GM18517 (cell line): ENCODE measurements at regions not wholly inside any gene's neighbourhood (a gene's known extent, or its start where the extent isn't known, plus 50 kb on each side); places are given as distances from the start of the nearest gene placed in this dataset.

ENCODE experiments used
- ATAC-seq: cut with Tn5 transposase; IDR thresholded peaks from one replicate; pipeline ENCODE4 v1.9.1; 2021; ENCODE audit warnings: mild to moderate bottlenecking, moderate library complexity; ENCODE audit not compliant: unreplicated experiment

DNA sequence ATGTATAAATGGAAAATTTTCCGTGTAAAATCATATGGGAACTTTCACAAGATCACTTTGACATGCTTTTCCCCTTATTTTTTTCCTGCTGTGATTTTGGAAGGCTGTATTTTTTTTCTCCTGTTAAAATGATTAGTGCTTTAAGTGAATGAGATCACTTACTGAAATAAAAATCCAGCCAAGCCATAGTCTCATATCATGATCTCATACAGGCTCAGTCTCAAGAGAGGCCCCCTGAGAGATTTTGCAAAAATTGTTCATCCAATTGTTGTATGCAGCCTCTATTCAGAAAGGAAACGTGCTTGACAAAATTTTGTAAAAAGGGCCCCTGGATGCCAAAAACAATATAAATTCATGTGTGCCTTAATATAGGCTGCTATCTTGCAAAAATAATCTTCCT is 528.2 kb downstream of the HDGFL1 start:
- ATAC-seq, result no peak

DNA sequence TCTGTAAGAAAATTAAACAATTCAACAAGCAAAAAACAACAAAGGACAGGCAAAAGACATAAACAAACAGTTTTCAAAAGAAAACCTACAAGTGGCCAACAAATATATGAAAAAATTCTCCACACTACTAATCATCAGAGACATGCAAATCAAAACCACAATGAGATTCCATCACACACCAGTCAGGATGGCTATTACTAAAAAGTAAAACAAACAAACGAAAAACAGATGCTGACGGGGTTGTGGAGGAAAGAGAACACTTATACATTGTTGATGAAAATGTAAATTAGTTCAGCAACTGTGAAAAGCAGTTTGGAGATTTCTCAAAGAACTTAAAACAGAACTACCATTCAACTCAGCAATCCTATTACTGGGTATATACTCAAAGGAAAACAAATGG is 537.6 kb downstream of the HDGFL1 start:
- no peak for ATAC-seq

DNA sequence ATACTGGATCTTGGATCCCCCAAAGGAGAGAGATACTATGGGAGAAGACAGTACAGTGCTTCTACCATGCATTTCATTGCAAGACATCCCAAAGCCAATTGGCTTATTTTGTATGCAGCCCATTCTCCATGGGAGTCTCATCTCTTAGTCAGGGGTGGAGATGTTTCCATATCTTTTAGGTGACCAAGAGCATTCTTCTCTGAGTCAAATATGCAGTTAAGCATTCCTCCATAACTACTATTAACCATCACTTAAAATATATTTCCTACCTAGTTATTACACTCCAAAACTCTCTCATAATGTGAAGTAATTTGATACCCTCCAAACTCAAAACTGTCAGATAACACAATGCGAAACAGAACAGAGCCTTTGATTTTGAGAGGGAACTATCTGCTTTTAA is 542.6 kb downstream of the HDGFL1 start:
- no peak for ATAC-seq

DNA sequence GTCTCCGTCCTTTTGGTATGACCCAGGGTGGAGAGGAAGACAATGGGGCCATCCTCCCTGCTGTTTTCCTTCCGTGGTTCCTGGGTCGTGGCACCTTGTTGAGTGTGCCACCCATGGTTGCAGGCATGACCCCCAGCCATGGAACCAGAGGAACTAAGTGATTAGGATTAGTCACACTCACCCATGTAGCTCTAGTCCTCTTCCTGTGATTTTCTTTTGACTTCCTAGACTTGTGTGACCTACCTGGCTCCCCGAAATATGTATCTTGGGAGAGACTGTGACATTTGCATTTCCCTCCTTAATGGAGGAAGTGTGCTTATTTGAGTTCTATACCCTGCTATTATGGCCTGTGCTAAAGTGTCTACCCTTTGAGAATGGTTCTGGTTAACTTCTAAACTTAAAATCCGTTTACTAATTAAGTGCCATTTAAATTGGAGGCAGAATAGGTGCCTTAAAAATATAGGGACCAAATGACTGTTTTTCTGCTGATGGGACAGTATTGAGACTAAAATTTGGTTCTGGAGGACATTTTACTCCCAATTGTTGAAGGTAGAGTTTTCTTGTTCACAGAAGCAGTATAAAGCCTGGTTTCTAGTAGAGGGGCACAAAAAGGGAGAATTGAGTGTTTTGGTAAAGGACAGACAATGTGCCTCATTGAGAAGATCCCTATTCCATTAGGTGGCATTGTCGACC is 545.6 kb downstream of the HDGFL1 start:
- ATAC-seq, result no peak

DNA sequence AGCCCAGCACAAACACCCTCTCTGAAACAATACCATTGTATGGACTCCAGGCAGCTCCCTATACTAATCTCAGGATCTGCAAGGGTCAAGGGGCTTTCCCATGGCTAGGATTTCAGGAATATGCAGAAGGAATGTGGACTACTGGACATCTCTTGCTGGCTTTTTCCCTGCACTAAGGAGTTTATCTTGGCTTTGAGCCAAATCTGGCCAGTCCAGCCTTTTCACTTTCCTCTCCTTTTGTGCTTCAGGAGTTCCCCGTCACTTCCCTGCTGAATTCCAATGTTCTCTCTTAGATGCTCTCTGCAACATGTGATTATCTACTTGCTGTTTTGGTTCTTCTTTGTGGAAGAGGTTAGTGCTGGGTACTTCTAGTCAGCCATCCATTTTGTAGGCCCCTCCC is 568.2 kb downstream of the HDGFL1 start:
- no peak for ATAC-seq

DNA sequence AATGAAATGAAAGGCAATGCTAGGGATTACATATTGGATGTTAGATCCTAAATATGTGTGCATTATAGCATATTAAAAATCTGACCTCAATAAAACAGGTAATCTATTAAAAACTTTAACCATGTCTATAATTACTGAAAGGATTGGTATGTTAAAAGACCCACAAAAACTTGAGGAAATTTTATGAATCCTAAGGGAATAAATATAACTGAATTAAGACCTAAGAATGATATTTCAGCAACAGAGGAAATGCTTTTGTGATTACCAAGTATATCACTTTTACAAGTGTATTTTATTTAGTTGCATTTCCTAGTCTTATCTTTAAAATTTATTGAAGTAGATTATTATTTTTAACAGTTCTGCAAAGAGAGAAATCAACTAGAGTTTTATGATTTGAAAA is 571.5 kb downstream of the HDGFL1 start:
- no peak for ATAC-seq

DNA sequence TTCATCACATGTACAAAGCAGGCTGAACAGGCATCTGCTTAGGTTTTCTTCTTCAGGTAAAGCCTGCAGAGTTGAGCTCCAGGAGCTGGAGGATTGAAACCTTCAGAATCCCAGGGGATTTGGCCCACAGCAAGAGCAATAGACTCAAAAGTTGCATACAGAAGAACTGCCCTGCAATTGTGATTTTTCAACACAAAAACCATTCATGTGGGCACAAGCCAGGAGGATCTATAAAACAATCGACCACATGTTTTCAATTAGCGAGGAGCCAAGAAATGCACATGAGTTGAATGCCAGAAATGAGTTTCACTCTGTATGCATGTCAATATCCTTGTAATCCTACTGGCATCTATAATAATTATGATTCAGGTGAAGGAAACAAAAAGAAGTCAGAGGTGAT is 576.4 kb downstream of the HDGFL1 start:
- no peak for ATAC-seq

DNA sequence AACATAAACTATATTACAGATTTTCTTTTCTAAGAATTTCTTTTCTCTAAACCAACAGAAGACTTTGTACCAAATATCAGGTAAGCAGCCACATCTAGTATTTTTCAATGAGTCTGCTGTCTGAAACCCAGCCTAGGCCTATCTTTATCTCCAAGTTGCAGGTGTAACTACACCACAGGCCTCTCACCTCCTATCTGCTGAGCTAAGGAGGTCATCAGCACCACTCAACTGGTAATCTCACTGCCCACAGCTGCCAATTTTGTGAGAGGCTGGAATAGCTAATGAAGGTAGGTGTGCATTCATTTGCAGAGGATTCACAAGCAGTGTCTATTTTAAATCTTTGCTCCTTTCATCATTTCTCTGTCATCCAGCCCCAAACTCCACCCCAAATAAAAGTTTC is 584.8 kb downstream of the HDGFL1 start:
- no peak for ATAC-seq

DNA sequence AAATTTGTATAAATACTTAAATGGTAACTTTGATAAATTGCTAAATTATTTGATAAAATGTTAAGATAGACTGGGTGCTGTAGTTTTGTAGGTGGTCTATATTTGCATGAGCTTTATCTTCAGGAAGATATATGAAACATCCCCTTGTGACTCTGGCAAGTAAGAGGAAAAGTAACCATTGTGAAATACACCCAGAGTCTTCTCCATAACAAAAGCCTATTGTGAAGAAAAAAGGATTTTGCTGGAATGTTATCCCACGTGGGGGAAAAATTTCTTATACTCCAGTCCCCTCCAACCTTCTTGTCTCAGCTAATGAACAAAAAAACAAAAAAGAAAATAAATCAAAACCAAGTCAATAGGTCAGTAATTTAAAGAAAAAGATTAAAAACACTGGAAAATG is 600.7 kb downstream of the HDGFL1 start:
- no peak for ATAC-seq

DNA sequence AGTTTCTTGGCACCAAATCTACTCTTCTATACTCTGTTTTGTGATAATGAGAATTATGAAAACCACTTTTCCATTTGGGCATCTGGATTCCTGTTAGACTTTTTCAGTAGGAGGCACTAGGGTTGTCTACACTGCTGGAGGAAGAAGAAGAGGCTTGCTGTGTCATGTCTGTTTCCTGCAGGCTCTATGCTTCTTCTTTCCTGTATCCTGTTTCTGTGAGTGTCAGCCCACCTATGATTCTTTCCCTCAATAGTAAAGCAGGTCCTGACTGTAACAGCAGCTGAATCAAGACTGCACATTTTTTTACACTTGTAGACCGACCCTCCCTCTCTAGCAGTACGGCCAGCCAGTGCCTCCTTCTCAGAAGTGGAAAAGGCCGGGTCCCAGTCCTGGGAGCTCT is 603.9 kb downstream of the HDGFL1 start:
- ATAC-seq, result no peak

DNA sequence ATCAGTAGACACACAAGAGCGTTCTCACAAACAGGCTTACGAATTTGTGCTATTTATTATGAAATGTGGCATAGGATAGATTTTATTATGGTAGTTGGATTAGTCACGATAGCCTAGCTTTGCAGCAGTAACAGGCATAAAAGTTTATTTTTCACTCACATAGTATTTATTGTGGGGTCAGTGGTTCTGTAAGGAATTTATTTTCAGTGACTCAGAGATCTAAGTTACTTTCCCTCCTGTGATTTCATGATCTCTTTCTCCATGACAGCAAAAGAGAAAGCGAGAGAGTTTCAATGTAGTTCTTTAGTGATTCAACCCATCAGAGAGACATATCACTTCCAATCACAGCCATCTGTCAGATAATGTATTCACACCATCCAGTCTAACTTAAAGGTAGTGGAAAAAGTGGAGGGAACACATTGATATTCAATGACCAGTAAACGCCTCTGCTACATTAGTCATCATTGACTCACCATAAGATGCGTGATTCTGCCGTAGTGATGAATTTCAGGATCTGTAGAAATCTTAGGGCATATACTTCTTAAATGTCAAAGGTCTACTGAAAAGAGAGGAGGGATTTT is 605.5 kb downstream of the HDGFL1 start:
- ATAC-seq, result no peak

DNA sequence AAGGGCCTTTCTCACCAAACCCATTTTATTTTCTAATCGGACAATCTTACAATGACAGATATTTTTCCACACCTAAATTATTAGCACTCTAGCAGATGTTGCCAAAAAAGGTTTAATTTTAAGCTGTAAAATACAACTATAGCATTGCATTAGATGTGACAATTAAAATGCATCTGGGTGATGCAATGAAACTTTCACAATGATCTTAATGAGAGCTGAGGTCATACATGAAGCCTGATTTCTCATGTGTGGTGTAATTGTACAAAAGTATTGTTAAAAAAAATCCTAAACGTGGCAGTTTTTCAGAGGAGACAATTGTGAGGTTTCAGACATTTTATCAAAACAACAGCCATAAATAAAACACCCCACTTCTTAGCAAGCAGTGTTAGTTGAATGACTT is 606.0 kb downstream of the HDGFL1 start:
- ATAC-seq, result no peak

DNA sequence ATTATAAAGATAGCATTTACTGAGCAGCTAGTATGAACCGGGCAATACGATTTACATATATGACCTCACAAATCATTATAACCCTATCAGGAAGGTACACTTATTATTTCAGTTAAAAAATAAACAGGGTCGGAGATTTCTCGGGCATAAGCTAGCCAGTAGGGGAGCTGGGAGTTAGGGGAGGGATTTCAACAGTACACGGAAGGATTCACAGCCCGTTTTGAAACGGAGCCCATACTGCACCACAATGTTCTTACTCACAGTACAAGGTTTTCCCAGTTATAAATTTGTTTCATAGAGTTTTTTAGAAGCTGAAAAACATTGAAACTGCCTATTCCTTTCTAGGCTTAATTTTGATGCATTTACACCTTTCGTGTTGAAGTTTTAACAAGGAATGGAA is 607.1 kb downstream of the HDGFL1 start:
- no peak for ATAC-seq

DNA sequence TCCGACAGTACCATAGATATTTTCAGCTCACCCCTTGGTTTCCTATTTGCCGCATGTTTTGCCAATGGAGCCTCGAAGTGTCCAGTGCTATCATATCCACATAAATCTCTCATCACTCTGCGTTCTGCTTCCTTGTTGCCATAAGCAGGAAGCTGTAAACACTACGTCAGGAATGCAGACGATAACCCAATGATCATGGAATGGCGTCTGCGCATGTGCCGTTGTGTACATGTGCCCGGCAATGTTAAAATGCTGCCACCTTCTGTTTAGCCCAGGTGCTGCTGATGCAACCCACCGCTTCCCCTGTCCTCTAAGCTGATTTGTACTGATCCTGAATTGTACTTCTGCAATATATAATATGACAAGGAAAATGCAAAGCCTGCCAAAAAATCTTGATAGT is 607.5 kb downstream of the HDGFL1 start:
- ATAC-seq, result no peak

DNA sequence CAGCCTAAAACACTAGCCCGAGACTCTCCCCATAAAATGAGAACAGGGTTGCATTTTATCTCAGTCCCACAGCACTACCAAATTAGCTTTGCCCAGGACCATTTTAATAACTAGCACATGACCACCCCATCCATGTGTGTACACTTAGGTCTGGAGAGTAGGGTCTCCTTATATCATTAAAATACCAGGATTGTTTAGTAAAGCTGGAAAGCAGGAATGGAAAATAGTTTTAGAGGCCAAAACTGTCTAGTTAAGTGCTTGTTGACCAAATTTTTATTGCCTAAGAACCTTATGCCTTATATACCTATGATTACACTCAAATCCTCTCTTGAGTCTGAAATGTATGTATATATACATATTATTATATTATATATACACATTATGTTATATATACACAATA is 608.4 kb downstream of the HDGFL1 start:
- no peak for ATAC-seq

DNA sequence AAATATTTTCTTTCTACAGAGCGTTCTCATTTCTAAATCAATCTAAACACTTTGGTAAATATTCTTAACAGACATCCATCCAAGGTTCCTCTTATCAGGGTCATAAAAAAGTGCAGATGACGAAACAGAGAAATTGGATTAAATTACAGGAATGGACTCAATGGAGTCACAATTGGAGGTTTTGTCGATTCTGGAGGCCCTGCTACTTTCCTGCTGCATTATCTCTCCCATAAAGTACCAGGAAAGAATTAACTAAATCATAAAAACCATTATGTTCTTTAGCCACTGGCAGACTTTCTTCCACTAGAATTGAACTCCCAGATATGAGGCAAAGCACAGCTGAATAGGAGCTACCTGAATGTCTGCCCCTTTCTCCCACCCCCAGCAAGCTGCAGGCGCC is 610.6 kb downstream of the HDGFL1 start:
- ATAC-seq, result no peak

DNA sequence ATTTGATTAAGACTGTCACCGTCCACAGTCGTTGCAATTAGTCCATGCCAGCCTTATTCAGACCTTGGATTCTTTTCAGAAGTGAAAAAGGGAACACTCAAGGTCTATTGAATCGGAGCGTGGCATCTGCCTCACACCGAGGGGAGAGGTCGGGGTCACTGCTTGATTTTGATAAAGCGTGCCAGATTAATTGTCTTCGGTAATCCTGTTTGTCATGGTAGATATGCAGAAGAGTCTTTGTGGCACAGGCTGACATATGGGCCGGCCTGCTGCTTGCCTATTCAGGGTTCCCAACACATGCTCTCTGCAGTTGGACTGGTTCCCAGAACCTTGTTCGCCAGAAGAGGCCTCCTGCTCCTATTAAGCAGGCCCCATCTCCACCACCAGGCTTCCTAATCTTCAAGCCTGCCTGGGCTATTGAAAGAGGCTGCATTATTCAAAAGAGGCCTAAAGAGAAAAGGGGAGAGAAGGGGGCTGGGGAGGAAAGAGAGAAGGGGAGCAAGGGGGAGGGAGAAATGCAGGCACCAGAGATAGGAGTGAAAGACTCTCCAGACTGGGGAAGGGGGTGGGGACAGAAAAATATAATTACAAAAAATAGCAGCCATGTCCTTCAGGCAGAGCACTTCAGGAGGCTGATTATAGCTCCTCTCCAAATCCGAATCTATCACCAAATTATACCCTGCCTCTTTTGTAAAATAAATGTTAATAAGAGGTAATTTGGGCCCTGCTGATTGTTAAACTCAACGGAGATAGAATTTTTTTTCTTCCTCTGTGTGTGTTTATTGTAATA is 611.3 kb downstream of the HDGFL1 start:
- no peak for ATAC-seq

DNA sequence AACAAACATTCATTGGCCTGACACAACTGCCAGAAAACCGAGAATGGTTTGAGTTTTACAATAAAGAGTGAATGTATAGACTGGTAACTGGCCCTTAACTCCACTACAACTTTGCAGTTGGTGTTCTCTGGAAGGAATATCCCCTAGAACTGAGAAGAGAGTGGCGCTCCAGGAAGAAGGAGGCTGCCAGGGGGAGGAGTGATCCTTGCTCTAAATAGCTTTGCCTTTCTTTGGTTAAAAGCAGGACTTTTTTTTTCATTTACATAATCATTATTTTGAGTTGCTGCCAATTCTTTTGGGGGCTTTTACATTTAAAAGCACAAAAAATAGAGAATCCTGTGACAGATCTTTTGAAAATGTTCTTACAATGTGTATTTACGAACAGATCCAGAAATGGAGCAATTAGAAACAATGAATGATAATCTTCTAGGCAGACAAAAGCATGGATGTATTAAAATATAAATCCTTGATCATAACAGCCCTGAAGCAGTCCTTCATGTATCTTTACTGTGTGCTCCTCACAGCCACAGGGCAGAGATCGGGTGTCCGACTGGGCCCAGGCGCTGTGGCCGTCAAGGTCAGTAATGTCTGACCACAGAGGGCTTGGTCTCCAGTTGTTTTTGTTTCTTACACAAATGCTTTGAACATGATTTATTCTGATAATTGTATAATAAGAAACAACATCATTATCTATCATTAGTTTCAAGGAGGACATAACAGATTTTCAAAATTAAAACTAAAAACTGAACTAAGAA is 612.2 kb downstream of the HDGFL1 start:
- no peak for ATAC-seq

DNA sequence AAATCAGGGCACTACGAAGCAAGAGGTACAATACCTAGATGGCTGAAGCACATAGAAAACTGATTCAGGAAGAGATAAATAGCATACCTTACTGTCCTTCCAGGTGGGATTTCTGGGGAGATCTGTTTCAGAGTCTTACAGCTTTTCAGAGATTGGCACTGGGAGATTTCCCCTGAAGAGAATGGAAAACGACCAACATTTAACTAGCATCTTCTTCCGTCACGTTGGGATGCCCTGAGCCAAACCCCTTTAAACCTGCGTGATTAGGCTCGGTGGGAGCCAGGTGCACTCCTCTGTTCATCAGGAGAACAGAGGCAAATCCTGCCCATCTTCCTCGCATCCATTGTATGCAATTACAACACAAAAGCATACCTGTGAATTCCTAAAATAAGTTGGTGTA is 614.5 kb downstream of the HDGFL1 start:
- ATAC-seq, result no peak

DNA sequence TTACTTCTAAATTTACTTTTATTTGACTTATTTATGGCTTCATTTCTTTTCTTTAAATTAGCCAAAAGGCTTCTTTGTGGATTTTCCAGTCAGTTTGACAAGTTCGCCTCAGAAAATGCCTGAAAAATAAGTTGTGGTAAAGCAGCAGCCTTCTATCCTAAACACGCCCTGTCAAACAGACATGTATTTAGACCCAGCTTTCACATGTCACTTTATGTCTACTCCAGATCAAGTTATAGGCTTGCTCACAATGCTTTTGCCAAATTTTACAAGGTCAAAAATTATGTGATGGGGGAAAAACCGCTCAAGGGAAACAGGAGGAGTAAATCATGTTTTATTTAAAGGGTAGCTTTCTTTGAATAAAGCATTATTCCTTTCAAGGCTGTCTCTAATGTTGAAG is 615.0 kb downstream of the HDGFL1 start:
- ATAC-seq, result no peak

DNA sequence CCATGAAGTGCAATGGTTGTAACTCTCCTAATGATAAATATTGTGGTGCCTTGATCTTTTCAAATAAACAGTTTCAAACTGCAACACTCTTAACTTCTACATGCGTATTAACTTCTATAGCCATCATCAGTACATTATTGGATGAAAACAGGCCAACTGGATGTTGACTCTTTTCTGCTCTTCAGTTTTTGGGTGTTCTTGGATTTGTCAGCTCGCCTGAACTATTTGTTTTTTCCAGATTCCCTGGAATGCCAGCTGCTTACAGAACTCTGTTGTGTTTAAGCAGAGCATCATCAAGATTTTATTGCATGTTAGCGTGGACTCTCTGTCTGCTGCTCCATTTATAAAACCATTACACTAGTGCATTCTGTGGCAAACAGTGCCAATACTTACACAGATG is 626.1 kb downstream of the HDGFL1 start:
- no peak for ATAC-seq

DNA sequence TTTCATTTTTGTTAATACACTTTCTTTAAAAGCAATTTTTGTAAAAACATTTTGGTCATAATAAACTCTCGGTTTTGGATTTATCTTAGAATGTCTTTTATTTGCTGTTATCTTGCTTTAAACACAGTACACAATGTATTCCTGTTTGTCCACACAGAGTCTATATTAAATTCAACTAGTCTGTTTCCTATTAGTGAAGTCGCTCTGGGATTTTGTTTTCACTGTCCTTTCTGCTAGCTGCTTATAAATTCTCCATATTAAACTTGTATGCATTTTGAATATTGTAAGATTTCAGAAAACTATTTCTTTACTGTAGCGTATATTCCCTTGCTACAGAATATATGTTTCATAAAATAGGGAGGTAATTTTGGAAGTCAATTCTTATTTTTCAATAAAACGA is 630.2 kb downstream of the HDGFL1 start:
- no peak for ATAC-seq
